GM23338 (cell line): ENCODE measurements at regions not wholly inside any gene's neighbourhood (a gene's known extent, or its start where the extent isn't known, plus 50 kb on each side); places are given as distances from the start of the nearest gene placed in this dataset.

Source experiments
- CREB1 ChIP-seq: fragments of 250-450 bp; sonication (Bioruptor Pico); IDR thresholded peaks from 2 replicates; pipeline ENCODE4 v1.5.0; 2020; ENCODE audit warnings: low read depth, mild to moderate bottlenecking, moderate library complexity
- EZH2 ChIP-seq: fragments of 200-600 bp; sonication (generic); IDR thresholded peaks from one replicate; pipeline ENCODE4 v1.8.0; 2017; ENCODE audit warnings: antibody characterized with exemption, mild to moderate bottlenecking, low read depth; ENCODE audit not compliant: unreplicated experiment
- EZH2phosphoT487 ChIP-seq: fragments of 200-600 bp; sonication (generic); IDR thresholded peaks from one replicate; pipeline ENCODE4 v1.8.1; 2018; ENCODE audit warnings: antibody characterized with exemption; ENCODE audit not compliant: unreplicated experiment
- JUNB ChIP-seq: IDR thresholded peaks from one replicate; pipeline ENCODE4 v1.6.1; 2016; ENCODE audit warnings: antibody characterized with exemption; ENCODE audit not compliant: unreplicated experiment
- POLR2AphosphoS5 ChIP-seq: IDR thresholded peaks from 2 replicates; pipeline ENCODE4 v1.6.1; 2016; ENCODE audit warnings: antibody characterized with exemption, low read depth
- REST ChIP-seq: IDR thresholded peaks from one replicate; pipeline ENCODE4 v1.6.1; 2018; ENCODE audit warnings: antibody characterized with exemption; ENCODE audit not compliant: unreplicated experiment
- ZNF331 ChIP-seq: fragments of 250-450 bp; sonication (Bioruptor Pico); IDR thresholded peaks from 2 replicates; pipeline ENCODE4 v1.5.0; 2020; ENCODE audit warnings: low read depth, mild to moderate bottlenecking, moderate library complexity
- TF ChIP-seq, protein P1 (sequence below), 2 experiments: fragments of 200-600 bp in 1 of 2; sonication (generic) in 1 of 2; conservative IDR thresholded peaks; 2 replicates each; pipeline versions ENCODE4 v1.5.1 to v1.6.1; 2016 to 2017; ENCODE audit warnings: antibody characterized with exemption in 2 of 2, low read depth in 2 of 2, mild to moderate bottlenecking in 2 of 2, moderate library complexity in 1 of 2

- TF ChIP-seq, protein P1, sequence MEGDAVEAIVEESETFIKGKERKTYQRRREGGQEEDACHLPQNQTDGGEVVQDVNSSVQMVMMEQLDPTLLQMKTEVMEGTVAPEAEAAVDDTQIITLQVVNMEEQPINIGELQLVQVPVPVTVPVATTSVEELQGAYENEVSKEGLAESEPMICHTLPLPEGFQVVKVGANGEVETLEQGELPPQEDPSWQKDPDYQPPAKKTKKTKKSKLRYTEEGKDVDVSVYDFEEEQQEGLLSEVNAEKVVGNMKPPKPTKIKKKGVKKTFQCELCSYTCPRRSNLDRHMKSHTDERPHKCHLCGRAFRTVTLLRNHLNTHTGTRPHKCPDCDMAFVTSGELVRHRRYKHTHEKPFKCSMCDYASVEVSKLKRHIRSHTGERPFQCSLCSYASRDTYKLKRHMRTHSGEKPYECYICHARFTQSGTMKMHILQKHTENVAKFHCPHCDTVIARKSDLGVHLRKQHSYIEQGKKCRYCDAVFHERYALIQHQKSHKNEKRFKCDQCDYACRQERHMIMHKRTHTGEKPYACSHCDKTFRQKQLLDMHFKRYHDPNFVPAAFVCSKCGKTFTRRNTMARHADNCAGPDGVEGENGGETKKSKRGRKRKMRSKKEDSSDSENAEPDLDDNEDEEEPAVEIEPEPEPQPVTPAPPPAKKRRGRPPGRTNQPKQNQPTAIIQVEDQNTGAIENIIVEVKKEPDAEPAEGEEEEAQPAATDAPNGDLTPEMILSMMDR (conservative IDR thresholded peaks at IDR 0.05; ENCODE audit: low read depth in 2 of 2): no peak
- TF ChIP-seq POLR2AphosphoS5 (no peak), EZH2phosphoT487 (no peak), ZNF331 (CRISPR knock-in tag) (no peak), EZH2 (no peak), JUNB (no peak), REST (no peak), CREB1 (CRISPR knock-in tag) (no peak)
These were observed 124.1 kb upstream of the NEIL3 start for GRCh38 chr4:177185579-177185978.
